NCI-H1417 (cell line): ENCODE measurements at regions not wholly inside any gene's neighbourhood (a gene's known extent, or its start where the extent isn't known, plus 50 kb on each side); places are given as distances from the start of the nearest gene placed in this dataset.
"Not testable (repeated sequence)": the region's sequence is repeated elsewhere in the genome, so short reads cannot be mapped to it uniquely, and the experiment has no call there.

ENCODE experiments used
- DNase-seq, 3 experiments: peaks; one replicate each; lab custom pipeline; 2025; lab: John Stamatoyannopoulos, UW

DNA sequence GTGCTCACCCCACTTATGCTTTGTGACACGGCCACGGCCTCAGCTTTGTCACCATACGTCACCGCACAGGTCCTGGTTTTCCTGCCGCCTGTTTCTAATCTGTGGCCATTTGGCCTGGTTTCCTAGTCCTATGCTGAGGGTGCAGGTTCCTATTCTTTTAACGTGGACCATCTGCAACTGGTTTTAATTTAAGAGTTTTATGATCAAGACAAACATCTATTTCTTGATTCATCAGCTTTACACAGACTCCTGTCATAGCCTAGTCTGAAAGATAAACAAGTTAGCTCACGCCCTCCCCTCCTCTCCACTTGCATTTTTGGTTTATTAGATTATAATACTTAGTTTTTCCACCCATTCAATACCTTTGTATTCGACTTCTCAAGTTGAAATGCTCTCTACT, 97.5 kb upstream of the RPS6KA2 start:
- DNase-seq, result no peak

DNA sequence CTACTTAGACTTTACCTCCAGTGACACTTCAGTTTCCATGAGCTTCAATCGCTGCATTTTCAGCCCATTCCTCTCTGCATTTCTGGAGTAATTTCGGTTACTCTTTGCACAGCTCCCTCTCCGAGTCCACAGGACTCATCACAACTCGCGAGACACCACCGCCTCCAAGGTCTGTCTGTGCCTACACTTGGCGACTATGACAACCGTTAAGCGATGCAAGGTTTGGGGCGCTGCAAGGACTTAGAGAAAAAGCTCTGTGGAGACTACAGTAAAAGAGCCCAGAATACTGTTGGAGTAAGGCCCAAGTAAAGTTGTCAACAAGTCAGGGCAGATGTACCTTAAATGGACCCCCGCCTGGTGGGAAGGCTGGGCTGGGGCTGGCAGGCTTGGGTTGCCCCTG, 95.7 kb upstream of the RPS6KA2 start:
- DNase-seq, result no peak

DNA sequence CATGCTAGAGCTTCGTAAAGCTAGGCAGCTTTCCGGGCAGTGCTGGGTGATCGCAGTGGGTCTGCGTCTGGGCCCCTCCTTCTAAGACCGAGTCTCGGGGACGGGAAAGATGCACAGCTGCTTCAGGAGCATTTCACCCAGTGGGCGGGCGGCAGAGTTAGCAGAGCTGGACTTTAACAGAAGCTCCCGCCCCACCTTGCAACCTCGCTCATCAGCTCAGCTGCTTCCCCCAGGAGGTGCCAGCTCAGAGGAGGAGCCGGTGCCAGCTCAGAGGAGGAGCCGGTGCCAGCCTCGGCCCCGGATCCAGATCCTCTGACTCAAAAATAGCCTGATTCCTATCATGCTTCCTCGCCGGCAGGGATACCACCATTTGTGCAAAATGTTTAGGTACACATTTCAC, 94.5 kb upstream of the RPS6KA2 start:
- no peak for DNase-seq

DNA sequence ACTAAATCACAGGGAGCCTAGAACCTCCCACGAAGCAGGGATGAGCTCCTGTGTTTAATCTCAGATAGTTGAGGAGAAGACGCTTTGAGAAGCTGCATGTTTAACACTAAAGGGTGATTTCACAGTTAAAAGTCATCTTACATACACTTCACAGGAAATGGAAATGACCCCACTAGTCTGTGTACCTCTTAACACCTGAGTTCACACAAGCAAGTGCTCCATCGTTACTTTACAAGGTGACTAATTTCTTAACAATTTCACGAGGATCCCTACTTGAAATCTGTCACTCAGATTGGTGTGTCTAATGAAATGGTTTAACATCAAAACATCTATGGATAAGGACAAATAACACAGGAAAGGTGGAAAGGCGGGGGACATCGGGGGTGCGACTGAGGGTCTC, 93.8 kb upstream of the RPS6KA2 start:
- no peak for DNase-seq

DNA sequence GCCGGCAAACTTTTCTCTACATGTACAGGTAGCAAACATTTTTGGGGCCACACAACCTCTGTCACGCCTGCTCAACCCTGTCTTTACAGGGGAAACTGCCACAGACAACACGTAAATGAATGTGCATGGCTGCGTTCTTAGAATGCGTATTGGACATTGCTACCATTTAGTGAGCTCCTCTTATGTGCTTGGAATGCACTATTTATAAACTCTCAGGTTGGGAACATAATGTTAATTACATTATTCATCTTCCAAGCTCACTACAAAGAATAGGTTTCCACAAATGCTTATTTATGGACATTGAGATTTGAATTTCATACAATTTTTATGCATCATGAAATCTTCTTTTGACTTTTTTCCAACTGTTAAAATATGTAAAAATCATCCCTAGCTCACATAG, 92.0 kb upstream of the RPS6KA2 start:
- no peak for DNase-seq

DNA sequence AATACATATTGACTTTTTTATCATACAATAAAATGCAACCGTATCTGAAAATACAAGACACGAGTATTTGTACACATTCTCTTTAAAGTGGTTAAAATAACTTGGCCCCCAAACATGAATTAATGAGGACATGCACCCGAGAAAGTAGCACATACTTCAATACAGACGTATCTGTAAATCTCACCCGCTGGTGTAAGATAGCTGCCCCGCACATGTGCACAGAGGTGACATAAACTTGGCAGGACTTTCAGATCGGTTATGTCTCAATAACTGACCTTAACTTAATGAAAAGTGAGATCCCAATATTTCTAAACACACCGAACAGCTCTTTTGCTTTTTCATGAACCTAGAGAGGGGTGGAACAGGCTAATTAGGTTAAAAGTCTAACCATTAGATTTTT, 91.5 kb upstream of the RPS6KA2 start:
- DNase-seq, result no peak

DNA sequence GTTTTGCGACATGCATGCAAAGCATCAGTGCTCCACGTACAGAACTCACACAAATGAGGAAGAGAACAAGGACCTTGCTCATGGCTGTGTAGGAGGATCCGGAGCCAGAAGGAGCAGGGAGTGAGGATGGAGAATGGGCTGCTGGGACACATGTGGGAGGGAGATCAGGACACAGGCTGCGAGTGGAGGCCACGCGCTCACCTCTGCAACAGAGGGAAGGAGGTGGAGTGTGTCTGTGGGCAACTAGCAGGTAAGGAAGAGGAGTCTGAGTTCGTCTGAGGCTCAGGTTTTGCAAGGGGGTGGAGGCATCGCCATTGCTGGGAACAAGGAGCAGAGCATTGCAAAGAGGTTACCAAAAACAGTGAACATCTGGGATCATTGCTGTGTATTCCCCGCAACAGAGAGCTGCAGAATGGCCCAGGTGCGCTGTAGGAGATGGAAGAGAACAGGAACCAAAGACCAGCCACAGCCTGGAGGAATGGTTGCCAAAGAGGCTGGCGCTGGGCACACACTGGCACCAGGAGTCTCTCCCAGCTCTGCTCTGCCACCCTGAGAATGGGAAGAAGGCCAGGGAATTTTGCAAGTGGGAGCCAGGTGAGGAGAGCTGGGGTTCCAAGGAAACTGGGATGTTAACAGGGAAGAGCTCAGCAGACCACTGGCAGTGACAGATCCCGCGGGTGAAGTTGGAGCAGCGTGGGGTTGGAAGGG, 90.0 kb upstream of the RPS6KA2 start:
- no peak for DNase-seq

DNA sequence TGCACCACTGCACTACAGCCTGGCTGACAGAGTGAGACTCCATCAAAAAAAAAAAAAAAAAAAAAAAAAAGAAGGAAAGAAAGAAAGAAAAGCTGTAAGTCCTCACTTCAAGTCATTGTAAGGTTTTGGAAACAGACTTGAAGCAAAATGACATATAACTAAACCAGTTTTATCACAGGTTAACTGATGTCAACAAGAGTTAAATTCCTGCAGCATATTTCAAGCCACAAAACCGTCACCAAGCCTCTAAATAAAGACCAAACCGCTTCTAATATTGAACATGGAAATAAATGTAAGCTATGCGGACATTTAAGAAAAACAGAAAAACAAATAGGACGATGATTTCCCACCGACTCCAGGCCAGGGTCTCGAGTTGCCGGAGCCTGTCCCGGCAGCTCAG, 88.9 kb upstream of the RPS6KA2 start:
- no peak for DNase-seq

DNA sequence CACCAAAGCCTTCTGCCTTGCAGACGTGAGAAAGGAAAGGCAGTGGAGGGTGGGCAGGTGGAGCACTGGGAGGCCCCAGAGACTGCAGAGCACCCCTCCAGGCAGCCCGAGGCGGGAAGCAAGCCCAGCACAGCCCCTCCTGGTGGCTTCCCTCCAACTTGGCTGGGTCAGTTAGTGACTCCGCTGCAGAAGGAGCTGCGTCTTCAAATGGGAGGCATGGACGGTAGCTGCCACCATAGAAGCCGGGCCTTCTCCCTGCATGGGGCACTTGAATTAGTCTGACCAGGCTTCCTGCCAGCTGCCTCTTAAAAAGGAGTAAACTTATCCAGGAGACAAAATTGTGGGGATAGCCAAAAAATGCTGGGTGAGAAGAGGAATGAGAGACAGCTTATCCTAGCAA, 88.0 kb upstream of the RPS6KA2 start:
- DNase-seq, result no peak

DNA sequence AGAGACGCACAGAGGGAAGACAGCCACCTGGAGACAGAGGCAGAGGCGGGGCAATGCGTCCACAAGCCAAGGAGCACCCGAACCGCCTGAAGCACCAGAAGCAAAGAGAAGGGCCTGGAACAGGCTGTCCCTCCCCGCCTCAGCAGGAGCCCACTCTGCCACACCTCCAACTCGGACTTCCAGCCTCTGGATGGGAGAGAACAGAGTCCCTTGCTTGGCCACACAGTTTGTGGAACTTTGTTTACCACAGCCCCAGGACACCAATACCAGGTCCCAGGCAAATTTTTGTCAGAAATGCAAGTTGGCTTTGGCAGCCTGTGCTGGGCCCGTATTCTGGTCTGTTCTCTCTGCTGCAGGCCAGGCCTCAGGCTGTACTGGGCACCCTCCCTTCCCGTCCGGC, 87.5 kb upstream of the RPS6KA2 start:
- no peak for DNase-seq

DNA sequence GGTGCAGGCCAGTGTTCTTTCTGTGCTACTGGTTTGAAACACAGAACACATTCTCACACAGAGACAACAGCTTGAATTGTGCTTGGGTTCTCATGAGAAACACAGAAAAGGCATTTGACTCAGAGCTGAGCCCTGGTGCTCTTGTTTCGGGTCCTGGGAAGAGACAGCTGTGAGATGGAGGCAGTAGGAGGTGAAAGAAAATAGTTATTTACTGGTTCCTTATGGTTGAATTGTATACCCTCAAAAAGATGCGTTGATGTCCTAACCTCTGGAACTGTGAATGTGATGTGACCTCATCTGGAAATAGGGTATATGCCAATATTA, 87.1 kb upstream of the RPS6KA2 start:
- DNase-seq, result no peak

DNA sequence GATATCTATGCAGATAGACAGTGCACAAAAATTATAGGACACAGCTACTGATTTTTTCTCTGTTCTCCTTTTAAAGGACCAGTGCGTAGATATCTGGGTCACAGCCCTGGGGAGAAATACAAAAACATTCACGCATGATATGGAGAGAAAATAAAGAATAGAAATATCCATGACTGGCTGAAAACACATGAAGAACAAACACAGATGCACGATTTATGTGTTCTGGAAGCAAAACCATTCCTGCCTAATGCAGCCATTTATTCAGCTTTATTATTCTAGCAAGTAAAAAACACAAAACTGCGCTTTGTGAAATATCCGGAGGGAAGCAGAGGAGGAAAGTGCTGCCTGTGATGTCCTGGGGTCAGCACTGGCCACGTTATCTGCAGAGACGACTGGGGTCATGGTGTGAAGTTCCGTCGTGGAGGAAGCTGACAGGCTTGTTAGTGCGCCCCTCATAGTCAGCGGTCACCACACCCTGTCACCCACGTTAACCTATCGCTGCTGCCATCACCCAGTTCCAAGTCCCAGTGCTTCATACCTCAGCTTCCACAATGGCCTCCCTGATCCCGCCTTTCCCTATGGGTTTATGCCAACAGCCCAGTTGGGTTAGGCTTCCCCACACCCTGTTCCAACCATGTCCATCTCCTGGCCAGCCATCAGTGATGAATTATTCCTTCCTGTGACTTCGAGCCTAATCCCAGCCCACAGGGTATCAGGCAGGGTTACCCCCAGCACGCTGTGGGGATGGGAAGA, 86.6 kb upstream of the RPS6KA2 start:
- no peak for DNase-seq

DNA sequence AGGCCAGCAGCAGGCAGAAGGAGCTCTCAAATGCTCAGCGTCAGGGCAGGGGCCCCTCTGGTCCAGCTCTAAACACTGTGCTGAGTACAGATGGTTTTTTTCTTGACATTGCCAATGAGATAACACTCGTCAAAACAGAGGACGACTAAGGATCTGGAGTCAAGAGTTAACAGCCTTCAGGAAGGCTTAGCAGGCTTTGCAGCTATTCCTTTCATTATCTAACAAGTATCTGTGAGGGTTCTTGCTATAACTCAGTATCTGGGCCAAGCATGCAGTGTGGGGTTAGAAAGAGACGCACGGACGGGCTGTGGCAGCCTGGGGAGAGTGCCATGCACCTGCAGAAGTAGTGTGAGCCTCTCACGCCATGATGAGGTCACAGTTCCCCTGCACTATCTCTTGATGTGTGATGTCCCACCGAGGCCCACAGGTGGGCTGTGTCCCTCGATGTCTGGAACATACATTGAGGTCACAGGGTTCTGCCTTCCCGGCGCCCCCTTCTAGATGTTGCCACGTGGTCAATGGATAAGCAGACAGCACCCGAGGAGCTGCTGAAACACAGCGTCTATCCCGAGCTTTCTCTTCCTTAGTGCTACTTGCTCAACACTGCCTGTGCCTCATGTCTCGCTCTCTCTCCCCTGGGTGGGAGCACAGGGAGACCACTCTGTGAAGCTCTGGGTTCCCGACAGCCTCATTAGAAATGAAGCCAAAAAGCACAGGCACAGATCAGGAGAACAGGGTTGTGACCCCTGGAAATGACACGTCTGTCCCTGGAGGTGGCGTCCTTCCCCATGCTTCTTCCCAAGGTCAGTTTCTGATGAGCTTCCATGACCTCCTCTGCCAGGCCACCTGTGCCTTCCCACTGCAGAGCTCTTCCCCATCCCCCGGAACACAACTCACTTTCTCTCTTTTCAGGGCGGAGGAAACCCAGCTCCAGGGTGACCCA, 85.5 kb upstream of the RPS6KA2 start:
- DNase-seq, result no peak

DNA sequence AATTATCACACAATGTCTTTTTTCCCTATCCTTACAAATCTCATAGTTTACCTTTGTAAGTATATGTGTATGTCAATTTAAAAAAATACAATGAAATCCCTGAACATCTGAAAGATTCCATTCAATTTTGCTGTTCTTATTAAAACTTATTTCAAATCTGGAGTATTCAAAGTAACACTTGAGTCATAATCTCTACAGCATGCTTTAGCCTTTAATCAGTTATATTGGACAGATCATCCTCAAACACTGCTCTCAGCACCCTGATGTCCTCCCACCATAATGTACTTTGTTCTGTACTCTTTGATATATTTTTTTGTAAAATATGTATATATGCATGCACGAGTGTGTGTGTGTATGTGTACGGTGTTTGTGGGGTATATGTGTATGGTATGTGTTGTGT, 83.0 kb upstream of the RPS6KA2 start:
- DNase-seq, result no peak

DNA sequence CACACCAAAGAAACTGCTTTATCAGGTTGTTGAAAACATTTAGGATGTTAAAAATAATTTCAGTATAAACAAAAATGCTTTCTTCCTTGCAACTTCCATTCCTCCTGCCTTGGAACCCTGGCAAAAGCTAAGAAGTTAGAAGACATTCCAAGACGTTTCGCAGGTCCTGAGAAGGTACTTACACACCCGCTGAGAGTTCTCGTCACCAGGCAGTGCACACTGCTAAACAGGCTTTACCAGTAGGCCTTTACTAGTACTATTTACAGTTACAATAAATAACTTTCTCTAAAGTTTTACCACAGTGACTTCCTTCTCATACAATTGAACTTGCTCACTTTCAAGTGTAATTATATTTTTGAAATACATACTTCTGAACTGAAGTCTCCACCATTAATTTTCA, 81.4 kb upstream of the RPS6KA2 start:
- no peak for DNase-seq

DNA sequence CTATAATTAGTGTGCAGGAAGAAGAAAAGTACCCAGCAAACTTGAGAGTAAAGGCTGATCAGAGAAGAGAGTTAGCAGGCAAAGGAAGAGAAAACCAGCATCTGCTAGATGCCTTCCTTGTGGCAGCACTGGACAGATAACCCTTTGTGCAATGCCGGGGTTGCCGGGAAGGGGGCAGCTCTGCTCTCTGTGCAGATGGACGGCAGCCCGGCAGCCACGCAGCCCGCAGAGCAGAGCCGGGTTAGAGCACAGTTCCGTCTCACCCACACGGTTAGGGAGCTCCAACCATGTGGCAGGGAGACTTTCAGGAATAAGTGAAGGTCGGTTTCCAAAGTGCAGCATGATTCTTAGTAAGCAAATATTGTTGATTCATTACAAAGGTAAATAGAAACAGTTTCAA, 80.0 kb upstream of the RPS6KA2 start:
- peak in 2 of 3 experiments; percentile 44 to 68 for DNase-seq

DNA sequence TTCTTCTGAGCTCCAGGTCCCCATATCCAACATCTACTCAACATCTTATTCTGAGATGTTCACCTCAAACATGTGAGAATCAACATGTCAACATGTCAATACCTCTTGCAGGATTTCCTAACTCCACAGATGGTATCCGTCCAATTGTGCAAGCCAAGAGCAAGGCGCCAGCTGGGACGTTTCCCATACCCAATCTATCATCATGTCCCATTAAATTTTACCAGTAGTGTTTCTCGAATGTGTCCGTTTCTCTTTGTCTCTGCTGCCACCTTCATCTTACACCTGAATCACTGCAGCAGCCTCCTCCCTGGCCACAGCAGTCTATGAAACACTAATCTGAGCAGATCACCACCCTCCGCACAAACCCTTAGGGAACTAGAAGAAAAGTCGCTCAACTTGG, 78.0 kb upstream of the RPS6KA2 start:
- DNase-seq, result no peak

DNA sequence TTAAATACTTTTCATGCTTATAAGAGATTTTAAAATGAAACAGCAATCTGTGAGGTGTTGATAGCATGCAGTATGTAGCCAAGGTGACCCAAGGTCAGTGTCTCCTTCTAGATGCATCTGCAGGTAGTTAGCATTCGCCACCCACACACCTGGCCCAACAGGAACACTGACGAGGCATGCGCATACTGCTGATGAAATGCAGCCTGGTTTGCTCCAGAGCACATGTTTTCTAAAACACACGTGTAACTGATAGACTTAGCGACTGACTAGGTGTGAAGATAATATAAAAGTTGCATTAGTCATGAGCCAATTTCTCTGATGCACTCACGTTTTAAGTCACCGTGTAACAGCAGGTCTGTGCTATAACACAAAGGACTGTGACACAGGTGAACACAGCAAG, 77.1 kb upstream of the RPS6KA2 start:
- no peak for DNase-seq

DNA sequence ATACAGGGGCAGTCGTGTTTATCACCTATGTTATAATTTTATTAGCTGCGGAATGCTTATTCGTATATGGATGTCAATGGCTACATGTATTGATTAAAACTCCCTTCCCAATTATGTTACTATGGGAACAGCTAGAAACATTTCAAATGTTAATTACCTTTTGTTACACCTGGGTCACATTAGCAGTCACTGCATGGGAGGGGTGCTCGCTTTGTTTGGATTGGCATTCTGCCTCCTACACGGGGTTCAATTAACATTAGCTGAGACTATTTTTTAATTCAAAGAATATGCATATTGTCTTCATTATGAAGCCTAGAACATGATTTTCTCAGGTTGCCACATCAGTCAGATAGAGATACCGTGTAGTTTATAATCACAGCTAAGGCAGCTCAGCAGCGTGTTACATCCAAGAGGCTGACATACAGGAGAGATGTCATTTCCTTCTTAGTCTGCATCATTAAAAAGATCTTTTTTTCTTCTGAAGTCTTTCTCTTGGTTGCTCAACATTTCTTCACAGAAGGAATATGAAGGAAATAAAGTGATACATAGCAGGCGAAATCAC, 76.2 kb upstream of the RPS6KA2 start:
- peak in 2 of 3 experiments; percentile 45 to 80 for DNase-seq

DNA sequence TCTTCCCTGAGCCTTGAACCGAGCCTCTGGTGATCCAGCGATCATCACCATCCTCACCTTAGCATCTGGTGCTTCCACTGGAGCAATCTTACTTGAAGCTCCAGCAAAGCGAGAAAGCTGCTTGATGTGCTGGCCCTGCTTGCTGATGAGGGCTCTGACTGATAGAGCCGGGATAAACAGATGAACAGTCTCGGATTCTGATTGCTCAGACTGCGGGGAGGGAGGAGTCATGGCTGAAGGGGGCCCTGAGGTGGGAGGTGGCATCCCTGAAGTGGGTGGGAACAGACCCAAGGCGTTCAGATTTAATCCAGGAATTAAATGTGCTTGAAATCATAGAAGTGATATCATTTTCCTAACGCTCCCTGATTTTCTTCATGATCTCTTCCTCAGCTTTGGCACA, 74.4 kb upstream of the RPS6KA2 start:
- DNase-seq, result not testable (repeated sequence)

DNA sequence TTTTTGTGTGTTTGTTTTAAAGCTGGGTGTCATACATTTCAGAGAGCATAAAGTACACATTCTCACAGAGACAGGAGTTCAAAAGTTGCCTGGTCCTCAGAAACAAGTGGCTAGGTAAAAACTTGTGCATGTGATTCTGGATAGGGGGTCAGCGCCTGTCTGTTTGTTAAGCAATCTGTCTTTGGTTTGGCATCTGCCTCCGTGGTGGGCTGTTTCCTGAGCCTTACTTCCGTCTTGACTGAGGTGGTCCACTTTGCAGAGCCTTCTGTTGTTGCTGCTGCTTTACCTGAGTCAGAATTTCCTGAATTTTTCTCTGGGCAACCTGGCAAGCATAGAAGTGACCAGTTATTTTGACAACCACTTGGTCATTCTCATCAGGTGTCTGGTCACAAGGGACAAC, 73.8 kb upstream of the RPS6KA2 start:
- not testable (repeated sequence) for DNase-seq

DNA sequence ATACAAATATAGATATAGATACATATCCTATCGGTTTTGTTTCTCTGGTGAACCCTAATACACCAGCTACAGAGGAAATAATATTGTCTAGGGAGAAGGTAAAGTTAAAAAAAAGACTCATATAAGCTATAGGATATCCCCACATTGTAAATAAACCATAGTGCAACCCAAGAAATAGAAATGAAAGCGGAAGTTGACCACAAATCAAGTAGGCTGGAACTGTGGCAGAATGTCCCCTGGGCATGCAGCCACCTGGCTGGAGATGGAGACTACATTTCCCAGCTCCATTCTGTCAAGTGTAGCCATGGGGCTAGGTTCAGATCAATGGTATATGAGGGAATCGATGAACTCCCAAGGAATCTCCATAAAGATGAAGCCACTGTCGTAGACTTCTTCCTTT, 70.1 kb upstream of the RPS6KA2 start:
- no peak for DNase-seq

DNA sequence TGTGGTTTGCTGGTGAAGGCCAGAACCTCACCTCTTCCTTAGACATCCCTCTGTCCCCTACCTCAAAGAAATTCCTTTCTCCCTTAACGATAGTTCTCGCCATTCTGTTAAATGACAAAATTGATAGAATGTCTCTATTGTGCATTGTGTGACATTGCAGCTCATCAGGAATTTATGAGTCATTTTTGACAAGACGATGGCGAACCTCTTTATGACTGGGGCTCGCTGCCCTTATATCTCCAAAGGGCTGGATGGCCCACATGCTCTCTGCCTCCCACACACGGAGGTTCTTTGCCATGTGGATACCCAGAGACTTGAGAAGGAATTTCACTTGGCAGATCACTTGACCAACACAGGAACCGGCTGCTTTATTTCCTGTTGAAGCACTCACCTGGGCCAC, 66.8 kb upstream of the RPS6KA2 start:
- DNase-seq, result no peak
